ENCODE measurements at regions not wholly inside any gene's neighbourhood (a gene's known extent, or its start where the extent isn't known, plus 50 kb on each side); places are given as distances from the start of the nearest gene placed in this dataset.
A peak's percentile ranks its signal among the peaks of the same experiment; 100 is the strongest.

- Histone ChIP-seq H3K36me3 (no peaks in the 10 kb centered on the region), H3K4me3 (ENCODE audit: low read depth, low read length) (no peak overlapping the region), H3K4me1 (peaks cover 28% of the 10 kb centered on the region), H3K27me3 (no peaks in the 10 kb centered on the region), H3K9me3 (no peaks in the 10 kb centered on the region)
- DNase-seq = no peak
- no peak for TF ChIP-seq CTCF (IDR thresholded peaks at IDR 0.05; ENCODE audit: low read depth, low read length)
These were observed 137.0 kb downstream of the DLEU7 start for GRCh38 chr13:50706505-50706904.

- Histone ChIP-seq H3K27me3 (no peaks in the 10 kb centered on the region), H3K9me3 (no peaks in the 10 kb centered on the region), H3K36me3 (no peaks in the 10 kb centered on the region), H3K4me3 (ENCODE audit: low read depth, low read length) (no peak overlapping the region), H3K4me1 (peaks cover 24% of the 10 kb centered on the region)
- peak; percentile 32 for DNase-seq
- no peak for TF ChIP-seq CTCF (IDR thresholded peaks at IDR 0.05; ENCODE audit: low read depth, low read length)
These were observed 135.9 kb downstream of the DLEU7 start for GRCh38 chr13:50707628-50708027.

GRCh38 chr13:50708461-50708860, 135.0 kb downstream of the DLEU7 start:
- H3K4me1 ChIP-seq = peaks cover 24% of the 10 kb centered on the region
- TF ChIP-seq CTCF (IDR thresholded peaks at IDR 0.05; ENCODE audit: low read depth, low read length) = no peak
- no peak for DNase-seq

GRCh38 chr13:50709058-50709457, 134.4 kb downstream of the DLEU7 start:
- H3K36me3 ChIP-seq = no peaks in the 10 kb centered on the region
- no peak overlapping the region for H3K4me3 ChIP-seq (ENCODE audit: low read depth, low read length)
- TF ChIP-seq CTCF (IDR thresholded peaks at IDR 0.05; ENCODE audit: low read depth, low read length) = no peak
- peaks cover 24% of the 10 kb centered on the region for H3K4me1 ChIP-seq
- no peaks in the 10 kb centered on the region for H3K9me3 ChIP-seq
- no peaks in the 10 kb centered on the region for H3K27me3 ChIP-seq
- no peak for DNase-seq

More at GRCh38 chr13:50708461-50708860, 135.0 kb downstream of the DLEU7 start:
- no peaks in the 10 kb centered on the region for H3K27me3 ChIP-seq
- H3K36me3 ChIP-seq = no peaks in the 10 kb centered on the region
- H3K4me3 ChIP-seq (ENCODE audit: low read depth, low read length) = no peak overlapping the region
- no peaks in the 10 kb centered on the region for H3K9me3 ChIP-seq

- Histone ChIP-seq H3K9me3 (no peaks in the 10 kb centered on the region), H3K4me3 (ENCODE audit: low read depth, low read length) (no peak overlapping the region), H3K36me3 (no peaks in the 10 kb centered on the region), H3K27me3 (no peaks in the 10 kb centered on the region), H3K4me1 (peaks cover 24% of the 10 kb centered on the region)
- TF ChIP-seq CTCF (IDR thresholded peaks at IDR 0.05; ENCODE audit: low read depth, low read length) = no peak
- peak; percentile 55 for DNase-seq
These were observed 132.2 kb downstream of the DLEU7 start for GRCh38 chr13:50711131-50711815.

GRCh38 chr13:50711996-50712395, 131.5 kb downstream of the DLEU7 start:
- TF ChIP-seq CTCF (IDR thresholded peaks at IDR 0.05; ENCODE audit: low read depth, low read length) = no peak
- Histone ChIP-seq H3K4me3 (ENCODE audit: low read depth, low read length) (no peak overlapping the region), H3K9me3 (no peaks in the 10 kb centered on the region), H3K36me3 (no peaks in the 10 kb centered on the region), H3K4me1 (peaks cover 24% of the 10 kb centered on the region), H3K27me3 (no peaks in the 10 kb centered on the region)
- DNase-seq = no peak
